PFSK-1 (cell line): ENCODE measurements at regions not wholly inside any gene's neighbourhood (a gene's known extent, or its start where the extent isn't known, plus 50 kb on each side); places are given as distances from the start of the nearest gene placed in this dataset.

Source experiments
- SIN3A ChIP-seq: IDR thresholded peaks from 2 replicates; pipeline ENCODE4 v1.6.1; 2012; ENCODE audit warnings: mild to moderate bottlenecking, low read length, moderate library complexity, borderline replicate concordance; ENCODE audit not compliant: insufficient read depth
- TAF1 ChIP-seq: IDR thresholded peaks from 2 replicates; pipeline ENCODE4 v1.6.1; 2012; ENCODE audit warnings: low read length, control low read depth, borderline replicate concordance; ENCODE audit not compliant: insufficient read depth

GRCh38 chr2:217517402-217517801 lies 485.4 kb downstream of the TNS1 start:
- TF ChIP-seq TAF1, result no peak
- no peak for TF ChIP-seq SIN3A
